ENCODE measurements at regions not wholly inside any gene's neighbourhood (a gene's known extent, or its start where the extent isn't known, plus 50 kb on each side); places are given as distances from the start of the nearest gene placed in this dataset.

- ChIA-PET POLR2A (no interaction called here), CTCF (ENCODE audit: low intra/inter-chr PET ratio, low total read pairs) (no interaction called here)
- FAIRE-seq, result no peak
- in situ Hi-C loops (cut with HindIII; ENCODE audit: extremely low pct_ligation_motif_present, low pct_unique_long_range_greater_than_20kb), result no loop called here
- H4K20me1 ChIP-seq (ENCODE audit: insufficient read depth, low read length), result no peaks in the 10 kb centered on the region
- H3K4me3 ChIP-seq (replicated peaks in 1 of 3; ENCODE audit: insufficient read depth in 1 of 3, low read depth in 2 of 3, low read length in 3 of 3), result no peak overlapping the region
- ATAC-seq, result no peak
- H3K79me2 ChIP-seq (ENCODE audit: insufficient read depth, low read length), result no peaks in the 10 kb centered on the region
- H3K4me2 ChIP-seq (ENCODE audit: low read depth, low read length), result no peak overlapping the region
- no peak for DNase-seq (ENCODE audit: low spot score)
- no peak overlapping the region for H3K27ac ChIP-seq (ENCODE audit: extremely low read length, insufficient read depth, low read length)
- H3K27me3 ChIP-seq (ENCODE audit: control insufficient read depth in 1 of 2, insufficient read depth in 2 of 2, low read length in 2 of 2), result peaks cover 6 to 46% of the 10 kb centered on the region in 2 experiments; a peak in 4 of 5 replicates
- no peak overlapping the region for H3K9ac ChIP-seq (ENCODE audit: insufficient read depth, low read depth, low read length)
- 20% methylated on average over 8 of the region's 8 CpGs for WGBS (ENCODE audit: low lambda C conversion rate)
- no peaks in the 10 kb centered on the region for H3K36me3 ChIP-seq (replicated peaks in 1 of 2; ENCODE audit: control insufficient read depth in 1 of 2, insufficient read depth in 2 of 2, low read length in 2 of 2)
- intact Hi-C loops (cut with micrococcal nuclease; ENCODE audit: unreplicated experiment), result no loop called here
- no peaks in the 10 kb centered on the region for H3K9me3 ChIP-seq (ENCODE audit: low read length)
- no TSS peak for BruUV-seq (replicated peaks)
- no peaks in the 10 kb centered on the region for H3K4me1 ChIP-seq (ENCODE audit: insufficient read depth, low read length)
- H2AFZ ChIP-seq (ENCODE audit: low read length), result no peak overlapping the region
- TF ChIP-seq MTA3 (CRISPR knock-in tag; IDR thresholded peaks at IDR 0.05), result no peak
- TF ChIP-seq, protein P1, sequence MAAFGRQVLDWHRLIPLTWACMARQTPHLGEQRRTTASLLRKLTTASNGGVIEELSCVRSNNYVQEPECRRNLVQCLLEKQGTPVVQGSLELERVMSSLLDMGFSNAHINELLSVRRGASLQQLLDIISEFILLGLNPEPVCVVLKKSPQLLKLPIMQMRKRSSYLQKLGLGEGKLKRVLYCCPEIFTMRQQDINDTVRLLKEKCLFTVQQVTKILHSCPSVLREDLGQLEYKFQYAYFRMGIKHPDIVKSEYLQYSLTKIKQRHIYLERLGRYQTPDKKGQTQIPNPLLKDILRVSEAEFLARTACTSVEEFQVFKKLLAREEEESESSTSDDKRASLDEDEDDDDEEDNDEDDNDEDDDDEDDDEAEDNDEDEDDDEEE (CRISPR knock-in tag; IDR thresholded peaks at IDR 0.05), result no peak
- no peak for TF ChIP-seq ZBTB49 (CRISPR knock-in tag; IDR thresholded peaks at IDR 0.05; ENCODE audit: borderline replicate concordance)
- TF ChIP-seq XRCC5 (optimal IDR thresholded peaks at IDR 0.05; ENCODE audit: low read length), result no peak
- no peak for TF ChIP-seq CHD2 (IDR thresholded peaks at IDR 0.05; ENCODE audit: low read depth, low read length)
- no peak for TF ChIP-seq POGK (CRISPR knock-in tag; conservative IDR thresholded peaks at IDR 0.05)
- TF ChIP-seq, protein P2, sequence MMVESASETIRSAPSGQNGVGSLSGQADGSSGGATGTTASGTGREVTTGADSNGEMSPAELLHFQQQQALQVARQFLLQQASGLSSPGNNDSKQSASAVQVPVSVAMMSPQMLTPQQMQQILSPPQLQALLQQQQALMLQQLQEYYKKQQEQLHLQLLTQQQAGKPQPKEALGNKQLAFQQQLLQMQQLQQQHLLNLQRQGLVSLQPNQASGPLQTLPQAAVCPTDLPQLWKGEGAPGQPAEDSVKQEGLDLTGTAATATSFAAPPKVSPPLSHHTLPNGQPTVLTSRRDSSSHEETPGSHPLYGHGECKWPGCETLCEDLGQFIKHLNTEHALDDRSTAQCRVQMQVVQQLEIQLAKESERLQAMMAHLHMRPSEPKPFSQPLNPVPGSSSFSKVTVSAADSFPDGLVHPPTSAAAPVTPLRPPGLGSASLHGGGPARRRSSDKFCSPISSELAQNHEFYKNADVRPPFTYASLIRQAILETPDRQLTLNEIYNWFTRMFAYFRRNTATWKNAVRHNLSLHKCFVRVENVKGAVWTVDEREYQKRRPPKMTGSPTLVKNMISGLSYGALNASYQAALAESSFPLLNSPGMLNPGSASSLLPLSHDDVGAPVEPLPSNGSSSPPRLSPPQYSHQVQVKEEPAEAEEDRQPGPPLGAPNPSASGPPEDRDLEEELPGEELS (CRISPR knock-in tag; IDR thresholded peaks at IDR 0.05), result no peak
- no peak for TF ChIP-seq SSRP1 (CRISPR knock-in tag; IDR thresholded peaks at IDR 0.05)
- no peak for TF ChIP-seq ZUFSP (CRISPR knock-in tag; IDR thresholded peaks at IDR 0.05; ENCODE audit: borderline replicate concordance)
- no peak for TF ChIP-seq HNRNPLL (IDR thresholded peaks at IDR 0.05; ENCODE audit: low read depth, low read length, poor library complexity, severe bottlenecking)
- TF ChIP-seq ZNF788 (CRISPR knock-in tag; IDR thresholded peaks at IDR 0.05; ENCODE audit: borderline replicate concordance), result no peak
- no peak for TF ChIP-seq NFYB (CRISPR knock-in tag; IDR thresholded peaks at IDR 0.05)
- TF ChIP-seq ZNF773 (CRISPR knock-in tag; IDR thresholded peaks at IDR 0.05; ENCODE audit: borderline replicate concordance), result no peak
Measured at GRCh38 chr17:77681861-77682260, 276.6 kb upstream of the TNRC6C start.

All from HepG2 (cell line).